ENCODE measurements at regions not wholly inside any gene's neighbourhood (a gene's known extent, or its start where the extent isn't known, plus 50 kb on each side); places are given as distances from the start of the nearest gene placed in this dataset.
A peak's percentile ranks its signal among the peaks of the same experiment; 100 is the strongest.

- TF ChIP-seq EZH2 (IDR thresholded peaks at IDR 0.05; ENCODE audit: low read depth) (no peak), CTCF (conservative IDR thresholded peaks at IDR 0.05) (0 out of 2 replicates have a peak, but pooled peaks have one; percentile 27)
These were observed 62.5 kb downstream of the DCAF8L1 start for GRCh38 chrX:27918799-27919198.

All from PC-9 (cell line).